Left kidney (tissue), 1 donor: ENCODE measurements at regions not wholly inside any gene's neighbourhood (a gene's known extent, or its start where the extent isn't known, plus 50 kb on each side); places are given as distances from the start of the nearest gene placed in this dataset.
A peak's percentile ranks its signal among the peaks of the same experiment; 100 is the strongest.

Experiments used
- DNase-seq: peaks from one replicate; pipeline ENCODE4 v3.0.0-alpha.2; 2013

DNA sequence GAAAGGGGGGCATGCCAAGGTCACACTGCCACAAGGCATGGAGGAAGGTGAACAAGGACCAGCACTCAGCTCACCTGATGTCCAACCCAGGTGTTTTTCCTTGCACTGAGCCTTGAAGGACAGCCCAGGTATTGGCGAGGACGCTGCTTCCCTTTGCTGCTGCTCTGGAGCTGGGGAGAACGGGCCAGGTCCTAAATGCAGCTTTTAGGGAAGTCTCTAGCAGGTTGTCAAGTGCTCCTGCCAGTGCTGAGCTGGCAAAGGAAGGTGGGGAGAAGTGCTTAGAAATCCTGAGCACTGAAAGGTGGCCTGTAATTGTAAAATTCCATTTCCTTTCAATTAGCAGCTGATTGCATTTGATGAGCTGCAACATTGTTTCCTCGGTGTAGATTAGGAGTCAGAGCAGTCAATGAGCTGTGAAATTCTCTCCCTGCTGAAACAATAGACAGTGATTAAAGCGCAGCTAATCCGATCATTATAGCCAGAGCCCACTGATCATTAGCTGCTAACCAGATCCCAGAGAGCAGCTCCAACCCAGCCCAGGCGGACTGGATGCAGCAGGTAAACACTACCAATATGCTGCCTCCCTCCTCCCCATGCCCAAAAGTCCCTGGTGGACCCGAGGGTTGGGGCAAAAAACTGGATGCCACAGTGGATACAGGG is 507.6 kb downstream of the INSC start:
- DNase-seq = no peak

GRCh38 chr11:15624701-15625100 is 510.0 kb downstream of the INSC start:
- DNase-seq = no peak

DNA sequence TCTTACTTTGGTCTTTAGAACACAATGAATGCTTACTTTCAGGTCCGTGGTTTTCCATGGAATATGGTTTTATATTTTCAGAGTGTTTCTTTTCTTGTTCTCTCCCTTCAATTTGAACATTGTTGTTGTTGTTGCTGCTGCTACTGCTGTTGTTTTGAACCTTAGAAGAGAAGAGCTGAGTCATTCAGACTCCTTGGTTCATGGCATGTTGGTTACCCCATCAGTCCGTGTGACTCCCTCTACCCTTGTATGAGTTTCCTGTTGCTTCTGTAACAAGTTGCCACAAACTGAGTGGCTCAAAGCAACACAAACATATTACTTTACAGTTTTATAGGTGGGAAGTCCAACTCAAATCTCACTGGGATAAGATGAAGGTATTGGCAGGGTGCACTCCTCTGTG is 511.0 kb downstream of the INSC start:
- DNase-seq = no peak

GRCh38 chr11:15627560-15627959 is 512.8 kb downstream of the INSC start:
- no peak for DNase-seq

- no peak for DNase-seq
These were observed 515.1 kb downstream of the INSC start for GRCh38 chr11:15629690-15630321.

DNA sequence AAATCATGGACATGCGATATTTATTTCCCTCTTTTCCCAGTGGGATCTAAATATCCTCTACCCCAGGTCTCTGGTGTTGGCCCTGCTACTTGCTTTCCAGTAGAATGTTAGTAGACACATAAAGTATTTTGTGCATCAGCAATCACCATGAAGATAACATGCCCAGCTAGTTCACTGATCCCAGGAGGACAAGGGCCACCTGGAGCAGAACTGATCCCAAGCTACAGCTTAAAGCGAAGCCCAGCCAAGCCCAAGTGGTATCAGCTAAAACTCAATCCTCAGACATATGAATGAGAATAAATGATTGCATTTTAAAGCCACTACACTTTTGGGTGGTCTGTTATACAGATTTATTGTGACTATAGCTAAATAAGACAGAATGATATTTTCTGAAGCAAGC is 516.2 kb downstream of the INSC start:
- DNase-seq = no peak

DNA sequence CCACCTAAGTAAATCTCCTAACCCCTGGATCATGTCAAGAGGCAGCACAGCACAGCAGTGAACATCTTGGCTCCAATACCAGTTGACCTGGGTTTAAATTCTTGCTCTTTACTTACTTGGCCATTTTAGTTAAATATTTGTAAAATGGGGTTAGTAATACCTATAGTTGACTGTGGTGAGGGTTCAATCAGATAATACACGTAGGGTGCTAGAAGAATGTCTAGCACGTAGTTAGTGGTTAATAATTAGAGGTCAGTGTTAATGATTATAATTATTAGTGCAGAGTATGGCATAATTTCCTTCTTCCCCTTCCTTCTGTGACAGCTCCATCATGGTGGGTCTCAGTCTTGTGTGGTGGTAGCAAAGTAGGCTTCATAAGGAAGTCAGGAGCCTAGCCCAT is 520.8 kb downstream of the INSC start:
- DNase-seq = no peak

GRCh38 chr11:15636521-15637089 is 521.9 kb downstream of the INSC start:
- no peak for DNase-seq

DNA sequence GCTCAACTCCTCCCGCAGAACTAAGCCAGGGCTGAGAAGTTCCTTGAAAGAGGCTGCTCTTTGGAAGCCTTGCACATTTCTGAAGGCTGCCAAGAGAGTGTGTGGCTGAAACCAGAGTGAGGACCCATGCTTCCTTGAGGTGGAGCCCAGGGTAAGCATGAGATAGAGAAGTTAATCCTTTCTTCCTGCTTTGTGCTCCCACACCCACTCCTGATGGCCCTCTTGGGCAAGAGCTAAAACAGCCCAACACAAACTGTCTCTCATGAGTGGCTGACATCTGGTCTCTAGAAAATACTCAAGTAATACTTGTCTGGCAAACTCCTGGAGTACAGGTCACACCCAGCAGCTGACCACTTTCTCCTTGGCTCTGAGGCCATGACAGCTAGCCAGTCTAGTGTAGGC is 523.7 kb downstream of the INSC start:
- no peak for DNase-seq

- no peak for DNase-seq
These were observed 525.6 kb downstream of the INSC start for GRCh38 chr11:15640318-15640717.

GRCh38 chr11:15641271-15642045 is 526.7 kb downstream of the INSC start:
- DNase-seq = no peak

DNA sequence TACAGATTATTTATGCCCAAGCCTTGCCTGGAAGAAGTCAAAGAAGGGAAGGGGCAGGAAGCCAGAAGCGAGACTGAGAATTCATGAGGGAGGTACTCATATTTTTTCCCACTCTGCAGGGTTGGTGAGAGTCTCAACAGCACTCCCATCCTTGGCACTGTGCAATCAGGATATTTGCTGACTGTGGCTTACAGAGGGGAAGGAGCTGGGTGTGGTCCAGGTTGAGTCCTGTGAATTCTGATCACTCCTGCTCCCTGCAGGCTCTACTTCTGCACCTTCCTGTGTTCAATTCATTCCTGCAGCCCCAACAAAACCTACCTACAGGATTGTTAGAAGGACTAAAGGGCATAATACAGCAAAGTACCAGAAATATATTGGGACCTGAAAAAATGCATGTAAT is 530.5 kb downstream of the INSC start:
- DNase-seq = no peak

DNA sequence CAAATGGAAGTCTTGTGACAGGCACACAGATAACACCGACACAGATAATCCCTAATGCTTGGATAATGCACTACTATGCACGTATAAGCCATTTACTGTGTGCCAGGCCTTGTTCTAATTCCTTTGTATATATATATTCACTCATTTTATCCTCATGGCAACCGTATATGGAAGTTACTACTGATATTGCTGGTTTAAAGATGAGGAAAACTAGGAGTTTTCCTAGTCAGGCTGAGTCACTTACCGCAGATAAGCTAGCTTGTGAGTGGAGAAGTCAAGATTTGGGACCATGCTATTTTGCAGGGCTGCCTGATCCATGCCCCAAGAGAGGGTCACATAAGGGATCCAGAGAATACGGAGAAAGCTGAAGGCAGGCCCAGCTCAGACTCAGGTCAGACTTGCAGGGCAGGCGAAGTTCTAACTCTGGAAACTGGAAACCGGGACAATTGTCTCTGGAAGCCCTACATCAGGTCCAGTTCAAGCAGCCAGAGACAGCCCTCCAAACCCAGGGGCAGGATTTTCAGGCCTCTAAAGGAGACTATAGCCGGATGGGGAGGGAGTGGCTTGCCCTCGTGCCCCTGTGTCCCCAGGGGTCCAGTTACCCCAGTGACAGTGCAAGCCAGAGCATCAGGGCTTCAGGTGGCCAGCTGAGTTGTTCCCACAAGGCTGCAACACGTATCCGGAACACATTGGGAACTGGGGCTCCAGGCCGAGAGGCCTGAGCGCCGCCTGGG is 534.8 kb downstream of the INSC start:
- no peak for DNase-seq

DNA sequence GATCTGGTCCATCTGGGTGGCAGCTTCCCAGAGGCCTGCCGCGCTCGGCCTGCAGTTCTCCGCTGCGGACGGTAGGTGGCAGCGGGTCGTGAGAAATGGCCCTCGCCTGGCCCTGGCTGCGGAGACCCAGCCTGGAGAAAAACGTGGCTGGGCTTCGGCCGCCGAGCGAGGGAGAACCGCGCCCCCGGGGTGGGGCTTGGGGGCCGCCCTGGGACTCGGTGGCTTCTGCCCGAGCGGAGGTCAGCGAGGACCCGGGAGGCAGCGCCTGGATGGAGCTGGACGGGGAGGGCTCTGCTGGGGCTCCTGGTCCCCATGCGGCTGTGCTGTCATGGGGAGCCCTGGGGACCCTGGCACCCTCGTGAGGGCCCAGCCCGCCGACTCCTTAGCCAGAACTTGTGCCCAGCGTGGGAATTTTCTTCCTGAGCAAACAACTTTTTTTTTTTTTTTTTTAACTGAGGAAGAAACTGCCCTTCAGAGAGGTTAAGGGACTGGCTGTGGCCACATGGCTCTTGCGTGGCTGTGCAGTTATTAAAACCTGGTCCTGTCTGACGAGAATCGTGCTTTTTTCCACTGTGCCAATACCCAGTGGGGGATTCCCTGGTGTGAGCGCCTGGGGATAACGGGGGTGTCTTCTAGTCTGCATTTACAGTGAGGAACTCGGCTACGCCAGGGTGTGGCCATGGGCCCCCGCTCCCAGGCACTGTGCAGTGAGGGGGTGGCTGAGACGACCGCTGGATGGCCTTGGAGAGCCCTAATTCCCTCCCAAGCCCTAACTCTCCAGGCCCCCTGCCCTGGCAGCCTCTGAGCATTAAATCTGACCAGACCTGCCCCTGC is 535.6 kb downstream of the INSC start:
- peak; percentile 96 for DNase-seq

- DNase-seq = no peak
These were observed 536.3 kb downstream of the INSC start for GRCh38 chr11:15651033-15651432.

GRCh38 chr11:15651816-15652215 is 537.1 kb downstream of the INSC start:
- DNase-seq = no peak

DNA sequence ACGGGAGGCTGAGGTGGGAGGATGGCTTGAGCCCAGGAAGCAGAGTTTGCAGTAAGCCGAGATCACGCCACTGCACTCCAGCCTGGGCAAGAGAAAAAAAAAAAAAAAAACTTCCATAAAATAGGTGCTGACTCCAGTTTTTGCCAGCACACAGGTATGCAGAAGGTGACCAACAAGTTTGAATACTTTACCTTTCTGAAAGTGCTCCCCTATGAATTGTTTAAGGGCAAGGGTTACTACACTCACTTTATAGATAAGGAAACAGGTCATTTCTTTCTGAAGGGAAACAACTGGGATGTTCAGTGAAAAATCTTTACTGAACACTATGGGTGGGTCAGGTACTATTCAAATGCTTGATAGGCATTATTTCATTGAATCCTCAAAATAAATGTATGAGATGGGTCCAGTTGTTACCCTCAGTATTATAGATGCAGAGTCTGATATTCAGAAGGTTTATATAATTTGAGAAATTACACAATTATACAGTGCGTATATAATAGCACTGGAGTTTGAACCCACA is 538.5 kb downstream of the INSC start:
- DNase-seq = no peak

- DNase-seq = no peak
These were observed 539.7 kb downstream of the INSC start for GRCh38 chr11:15654451-15654850.

GRCh38 chr11:15655552-15655951 is 540.8 kb downstream of the INSC start:
- no peak for DNase-seq

DNA sequence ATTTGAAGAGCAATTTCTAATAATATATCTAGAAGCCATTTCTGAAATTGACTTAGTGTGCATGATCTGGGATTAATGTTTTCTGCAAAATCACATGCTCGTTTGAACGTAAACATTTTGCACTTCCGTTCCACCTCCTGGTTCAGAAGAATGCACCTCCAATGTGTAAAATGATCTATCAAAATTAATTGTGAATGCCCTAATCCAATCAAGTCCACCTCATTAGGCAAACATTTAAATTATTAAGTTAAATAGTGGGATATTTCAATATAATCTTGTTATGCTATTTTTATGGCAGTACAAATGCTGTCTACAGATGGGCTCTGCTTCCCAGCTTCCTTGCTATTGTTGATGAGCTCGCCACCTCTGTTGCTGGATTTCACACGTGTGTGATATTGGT is 542.5 kb downstream of the INSC start:
- no peak for DNase-seq

DNA sequence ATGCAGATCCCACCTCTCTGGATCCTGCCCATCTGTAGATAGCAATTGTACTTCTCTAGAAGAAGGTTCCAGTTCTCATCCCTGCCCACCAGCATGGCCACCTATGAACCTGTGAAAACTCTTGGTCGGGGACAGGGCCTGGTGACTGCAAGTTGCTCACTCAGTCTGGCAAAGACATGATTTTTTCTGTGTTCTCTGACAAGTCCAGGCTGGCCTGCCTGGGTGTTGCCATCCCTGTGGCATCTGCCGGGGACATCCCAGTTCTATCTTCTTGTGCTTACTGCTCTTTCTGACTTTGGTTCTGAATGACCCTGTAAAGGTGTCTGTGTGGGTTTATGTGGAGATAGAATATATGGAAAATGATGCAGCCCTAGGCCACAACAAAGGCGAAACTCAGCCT is 545.8 kb downstream of the INSC start:
- DNase-seq = no peak
